T47D (cell line): ENCODE measurements at regions not wholly inside any gene's neighbourhood (a gene's known extent, or its start where the extent isn't known, plus 50 kb on each side); places are given as distances from the start of the nearest gene placed in this dataset.

Experiments used
- DNase-seq, 2 experiments: peaks; one replicate each; pipeline versions ENCODE4 v3.0.0 to v3.0.0-alpha.2; 2011 to 2012; ENCODE audit warnings: low read depth in 1 of 2, low spot score in 1 of 2
- JUND ChIP-seq: IDR thresholded peaks from 2 replicates; pipeline ENCODE4 v1.6.1; 2012; ENCODE audit warnings: low read depth
- in situ Hi-C: cut with HindIII; loops from 2 replicates; pipeline ENCODE4 v1.10.0; 2016; ENCODE audit warnings: low sequenced_read_pairs, low pct_unique_long_range_greater_than_20kb

- in situ Hi-C loops, result no loop called here
- TF ChIP-seq JUND, result no peak
- no peak for DNase-seq
Observed at GRCh38 chr9:28624771-28625170, 1051.5 kb upstream of the C9orf72 start.

GRCh38 chr9:28628031-28628430, 1054.8 kb upstream of the C9orf72 start:
- DNase-seq, result no peak
- in situ Hi-C loops, result no loop called here
- TF ChIP-seq JUND, result no peak

GRCh38 chr9:28648723-28649122, 1075.4 kb upstream of the C9orf72 start:
- TF ChIP-seq JUND, result no peak
- no peak for DNase-seq
- in situ Hi-C loops, result no loop called here

GRCh38 chr9:28650327-28650726, 1077.0 kb upstream of the C9orf72 start:
- in situ Hi-C loops, result no loop called here
- TF ChIP-seq JUND, result no peak
- DNase-seq, result no peak

- no peak for TF ChIP-seq JUND
- DNase-seq, result no peak
- in situ Hi-C loops, result no loop called here
Observed at GRCh38 chr9:28651050-28651722, 1077.9 kb upstream of the C9orf72 start.

- no peak for DNase-seq
- in situ Hi-C loops, result no loop called here
- no peak for TF ChIP-seq JUND
Observed at GRCh38 chr9:28653216-28653615, 1079.9 kb upstream of the C9orf72 start.

- no peak for DNase-seq
- in situ Hi-C loops, result no loop called here
- no peak for TF ChIP-seq JUND
Observed at GRCh38 chr9:28656727-28657126, 1083.4 kb upstream of the C9orf72 start.

- TF ChIP-seq JUND, result no peak
- in situ Hi-C loops, result no loop called here
- DNase-seq, result no peak
Observed at GRCh38 chr9:28661853-28662252, 1088.6 kb upstream of the C9orf72 start.

GRCh38 chr9:28662675-28663074, 1089.4 kb upstream of the C9orf72 start:
- in situ Hi-C loops, result no loop called here
- no peak for DNase-seq
- no peak for TF ChIP-seq JUND

- in situ Hi-C loops, result no loop called here
- no peak for DNase-seq
- TF ChIP-seq JUND, result no peak
Observed at GRCh38 chr9:28668158-28668557, 1094.9 kb upstream of the C9orf72 start.

GRCh38 chr9:28671000-28671399, 1097.7 kb upstream of the C9orf72 start:
- TF ChIP-seq JUND, result no peak
- in situ Hi-C loops, result no loop called here
- no peak for DNase-seq

- no peak for TF ChIP-seq JUND
- no peak for DNase-seq
- in situ Hi-C loops, result no loop called here
Observed at GRCh38 chr9:28678097-28678496, 1104.8 kb upstream of the C9orf72 start.

- in situ Hi-C loops, result no loop called here
- TF ChIP-seq JUND, result no peak
- no peak for DNase-seq
Observed at GRCh38 chr9:28688172-28688571, 1114.9 kb upstream of the C9orf72 start.

GRCh38 chr9:28692012-28692411, 1118.7 kb upstream of the C9orf72 start:
- in situ Hi-C loops, result no loop called here
- no peak for TF ChIP-seq JUND
- DNase-seq, result no peak

- in situ Hi-C loops, result no loop called here
- no peak for TF ChIP-seq JUND
- DNase-seq, result no peak
Observed at GRCh38 chr9:28696960-28697359, 1123.7 kb upstream of the C9orf72 start.
